ENCODE measurements at regions not wholly inside any gene's neighbourhood (a gene's known extent, or its start where the extent isn't known, plus 50 kb on each side); places are given as distances from the start of the nearest gene placed in this dataset.

DNA sequence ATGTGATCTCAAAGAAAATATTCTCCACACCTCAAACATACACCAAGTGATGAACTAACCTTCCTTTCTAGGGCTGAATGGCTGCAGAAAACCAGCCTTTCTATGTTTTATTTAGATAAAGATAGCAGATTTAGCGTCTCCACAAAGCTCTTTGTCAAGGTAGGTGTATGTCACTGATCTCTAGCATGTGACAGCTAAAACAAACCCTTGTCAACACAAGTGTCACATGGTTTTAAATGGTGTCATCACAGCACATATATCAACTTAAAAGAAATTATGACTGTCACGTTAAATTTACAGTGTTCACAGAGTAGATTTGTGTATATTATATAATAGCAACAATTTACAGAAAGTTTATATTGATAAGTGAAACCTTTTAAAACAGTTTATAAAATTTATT is 58.3 kb downstream of the TENT5A start (continued):
- TF ChIP-seq ATF2 (IDR thresholded peaks at IDR 0.05; ENCODE audit: low read length): no peak
- TF ChIP-seq JUNB (IDR thresholded peaks at IDR 0.05): no peak
- TF ChIP-seq TCF3 (IDR thresholded peaks at IDR 0.05; ENCODE audit: borderline replicate concordance, insufficient read depth, low read depth, low read length): no peak
- TF ChIP-seq NFIC (IDR thresholded peaks at IDR 0.05; ENCODE audit: low read depth, low read length): no peak

DNA sequence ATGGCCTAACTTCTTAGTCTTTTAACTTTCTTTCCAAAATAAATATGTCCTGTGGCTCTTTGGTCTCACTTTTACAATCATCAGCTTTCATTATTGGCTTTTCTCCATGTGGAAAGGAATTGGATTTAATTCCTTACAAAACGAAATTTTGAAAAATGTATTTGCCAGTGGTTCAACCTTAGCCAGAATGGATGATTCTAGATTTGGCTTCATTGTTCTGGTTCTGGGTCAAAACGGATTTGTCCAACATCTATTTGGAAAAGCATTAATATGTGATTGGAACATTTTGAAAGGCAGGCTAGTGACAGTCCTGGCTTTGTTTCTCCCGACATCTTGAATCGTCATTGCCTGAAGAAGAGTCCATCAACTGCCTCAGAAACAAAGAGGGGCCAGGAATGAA is 59.2 kb downstream of the TENT5A start:
- no peaks in the 10 kb centered on the region for H3K4me1 ChIP-seq (ENCODE audit: control insufficient read depth, insufficient read depth, low read length)
- no peak overlapping the region for H3K27ac ChIP-seq (ENCODE audit: control insufficient read depth, insufficient read depth)
- no peaks in the 10 kb centered on the region for H3K9me3 ChIP-seq (replicated peaks; ENCODE audit: control insufficient read depth, insufficient read depth, low read length)
- H3K79me2 ChIP-seq (ENCODE audit: control insufficient read depth, insufficient read depth, low read length): no peaks in the 10 kb centered on the region
- TF ChIP-seq PRDM15 (CRISPR knock-in tag; IDR thresholded peaks at IDR 0.05): no peak
- no peak for TF ChIP-seq MYC (IDR thresholded peaks at IDR 0.05; ENCODE audit: insufficient read depth, insufficient read length, insufficient replicate concordance, low read length, severe bottlenecking)
- no peak for TF ChIP-seq STAT1 (conservative IDR thresholded peaks at IDR 0.05)
- TF ChIP-seq BMI1 (IDR thresholded peaks at IDR 0.05; ENCODE audit: borderline replicate concordance): peak; percentile 43; the same call in 1 of the 2 replicates
- no peak for TF ChIP-seq E2F8 (IDR thresholded peaks at IDR 0.05; ENCODE audit: low read depth, partially characterized antibody)
- no peak for TF ChIP-seq CHD4 (IDR thresholded peaks at IDR 0.05)
- TF ChIP-seq, protein P1, sequence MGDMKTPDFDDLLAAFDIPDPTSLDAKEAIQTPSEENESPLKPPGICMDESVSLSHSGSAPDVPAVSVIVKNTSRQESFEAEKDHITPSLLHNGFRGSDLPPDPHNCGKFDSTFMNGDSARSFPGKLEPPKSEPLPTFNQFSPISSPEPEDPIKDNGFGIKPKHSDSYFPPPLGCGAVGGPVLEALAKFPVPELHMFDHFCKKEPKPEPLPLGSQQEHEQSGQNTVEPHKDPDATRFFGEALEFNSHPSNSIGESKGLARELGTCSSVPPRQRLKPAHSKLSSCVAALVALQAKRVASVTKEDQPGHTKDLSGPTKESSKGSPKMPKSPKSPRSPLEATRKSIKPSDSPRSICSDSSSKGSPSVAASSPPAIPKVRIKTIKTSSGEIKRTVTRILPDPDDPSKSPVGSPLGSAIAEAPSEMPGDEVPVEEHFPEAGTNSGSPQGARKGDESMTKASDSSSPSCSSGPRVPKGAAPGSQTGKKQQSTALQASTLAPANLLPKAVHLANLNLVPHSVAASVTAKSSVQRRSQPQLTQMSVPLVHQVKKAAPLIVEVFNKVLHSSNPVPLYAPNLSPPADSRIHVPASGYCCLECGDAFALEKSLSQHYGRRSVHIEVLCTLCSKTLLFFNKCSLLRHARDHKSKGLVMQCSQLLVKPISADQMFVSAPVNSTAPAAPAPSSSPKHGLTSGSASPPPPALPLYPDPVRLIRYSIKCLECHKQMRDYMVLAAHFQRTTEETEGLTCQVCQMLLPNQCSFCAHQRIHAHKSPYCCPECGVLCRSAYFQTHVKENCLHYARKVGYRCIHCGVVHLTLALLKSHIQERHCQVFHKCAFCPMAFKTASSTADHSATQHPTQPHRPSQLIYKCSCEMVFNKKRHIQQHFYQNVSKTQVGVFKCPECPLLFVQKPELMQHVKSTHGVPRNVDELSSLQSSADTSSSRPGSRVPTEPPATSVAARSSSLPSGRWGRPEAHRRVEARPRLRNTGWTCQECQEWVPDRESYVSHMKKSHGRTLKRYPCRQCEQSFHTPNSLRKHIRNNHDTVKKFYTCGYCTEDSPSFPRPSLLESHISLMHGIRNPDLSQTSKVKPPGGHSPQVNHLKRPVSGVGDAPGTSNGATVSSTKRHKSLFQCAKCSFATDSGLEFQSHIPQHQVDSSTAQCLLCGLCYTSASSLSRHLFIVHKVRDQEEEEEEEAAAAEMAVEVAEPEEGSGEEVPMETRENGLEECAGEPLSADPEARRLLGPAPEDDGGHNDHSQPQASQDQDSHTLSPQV (IDR thresholded peaks at IDR 0.05): no peak
- ChIA-PET POLR2A (no interaction called here), CTCF (no interaction called here), SMC1A (ENCODE audit: uncharacterized antibody, unreplicated experiment) (interaction anchor here (1.0 kb wide), 1 partner anchor 105 kb away, joined by 4 read pairs; no protein-coding TSS in a partner anchor), RAD21 (ENCODE audit: unreplicated experiment) (no interaction called here)
- intact Hi-C loops (cut with micrococcal nuclease; ENCODE audit: unreplicated experiment) (no loop called here), in situ Hi-C loops (cut with MboI) (no loop called here)
- H3K27me3 ChIP-seq (replicated peaks in 1 of 2; ENCODE audit: control insufficient read depth in 2 of 2, insufficient read depth in 2 of 2, low read length in 1 of 2): no peaks in the 10 kb centered on the region
- no peak overlapping the region for H2AFZ ChIP-seq (ENCODE audit: control insufficient read depth, low read depth, low read length)
- 24% methylated on average over 4 of the region's 4 CpGs for WGBS (ENCODE audit: insufficient coverage, insufficient replicate concordance, low lambda C conversion rate, missing lambda C conversion rate)
- no peaks in the 10 kb centered on the region for H3K36me3 ChIP-seq (ENCODE audit: control insufficient read depth in 2 of 2, insufficient read depth in 2 of 2, low read length in 1 of 2)
- BruUV-seq (replicated peaks): no TSS peak
- no peak for FAIRE-seq
- no peak for DNase-seq (ENCODE audit: low read depth, low spot score)
- H3K4me3 ChIP-seq: no peak overlapping the region
- ATAC-seq: no peak
- H4K20me1 ChIP-seq (ENCODE audit: control insufficient read depth, insufficient read depth): no peaks in the 10 kb centered on the region
- no peak overlapping the region for H3K4me2 ChIP-seq (ENCODE audit: control insufficient read depth, insufficient read depth)
- no peak overlapping the region for H3K9ac ChIP-seq (ENCODE audit: control insufficient read depth, insufficient read depth, low read length)
